SK-N-MC (cell line): ENCODE measurements at regions not wholly inside any gene's neighbourhood (a gene's known extent, or its start where the extent isn't known, plus 50 kb on each side); places are given as distances from the start of the nearest gene placed in this dataset.

Source experiments
- DNase-seq: peaks from one replicate; pipeline ENCODE4 v3.0.0-alpha.2; 2011; ENCODE audit warnings: low read depth, low spot score
- H3K27ac ChIP-seq: fragments of 200-600 bp; sonication (generic); 2 replicates; pipeline ENCODE4 v1.5.1; 2016; ENCODE audit warnings: mixed run types
- H3K36me3 ChIP-seq: fragments of 200-600 bp; sonication (generic); 2 replicates; pipeline ENCODE4 v1.6.1; 2017; ENCODE audit warnings: antibody characterized with exemption, low read length, mixed read lengths; ENCODE audit not compliant: insufficient read depth
- H3K4me3 ChIP-seq: fragments of 200-600 bp; sonication (generic); 2 replicates; pipeline ENCODE4 v1.5.1; 2016
- H3K9ac ChIP-seq: fragments of 200-600 bp; sonication (generic); 2 replicates; pipeline ENCODE4 v1.8.0; 2017; ENCODE audit warnings: mixed run types, mixed read lengths; ENCODE audit not compliant: insufficient read length
- H3K9me3 ChIP-seq: fragments of 200-600 bp; sonication (generic); 2 replicates; pipeline ENCODE4 v1.6.1; 2017; ENCODE audit warnings: low read depth, mild to moderate bottlenecking, antibody characterized with exemption, low read length, moderate library complexity, mixed read lengths
- EZH2 ChIP-seq: fragments of 200-600 bp; sonication (generic); IDR thresholded peaks from one replicate; pipeline ENCODE4 v1.6.1; 2017; ENCODE audit warnings: antibody characterized with exemption
- FOXP2 ChIP-seq: optimal IDR thresholded peaks from 2 replicates; pipeline ENCODE3; 2011; ENCODE audit warnings: mild to moderate bottlenecking, moderate library complexity; ENCODE audit not compliant: insufficient read depth; ENCODE audit errors: extremely low read length, control extremely low read depth
- POLR2AphosphoS5 ChIP-seq: IDR thresholded peaks from 2 replicates; pipeline ENCODE4 v1.6.1; 2012; ENCODE audit warnings: mild to moderate bottlenecking, low read depth, low read length, borderline replicate concordance

- H3K9ac ChIP-seq, result no peak overlapping the region
- DNase-seq, result no peak
- TF ChIP-seq EZH2 (no peak), FOXP2 (no peak), POLR2AphosphoS5 (no peak)
- no peak overlapping the region for H3K27ac ChIP-seq
- no peak overlapping the region for H3K4me3 ChIP-seq
- H3K9me3 ChIP-seq, result no peaks in the 10 kb centered on the region
- H3K36me3 ChIP-seq, result no peaks in the 10 kb centered on the region
These were observed 162.0 kb upstream of the LMNTD1 start for GRCh38 chr12:25715102-25715501.

- Histone ChIP-seq H3K4me3 (no peak overlapping the region), H3K36me3 (no peaks in the 10 kb centered on the region), H3K9ac (no peak overlapping the region), H3K9me3 (no peaks in the 10 kb centered on the region), H3K27ac (no peak overlapping the region)
- TF ChIP-seq POLR2AphosphoS5 (no peak), FOXP2 (no peak), EZH2 (no peak)
- no peak for DNase-seq
These were observed 163.8 kb upstream of the LMNTD1 start for GRCh38 chr12:25716842-25717241.

- TF ChIP-seq FOXP2, result no peak
- no peak for TF ChIP-seq EZH2
- TF ChIP-seq POLR2AphosphoS5, result no peak
- no peaks in the 10 kb centered on the region for H3K36me3 ChIP-seq
These were observed 164.5 kb upstream of the LMNTD1 start for GRCh38 chr12:25717552-25717951.

GRCh38 chr12:25718081-25718731, 165.1 kb upstream of the LMNTD1 start:
- TF ChIP-seq EZH2 (no peak), POLR2AphosphoS5 (no peak), FOXP2 (no peak)
- H3K9ac ChIP-seq, result no peak overlapping the region

More at GRCh38 chr12:25717552-25717951, 164.5 kb upstream of the LMNTD1 start:
- no peak overlapping the region for H3K4me3 ChIP-seq
- DNase-seq, result no peak
- H3K9me3 ChIP-seq, result no peaks in the 10 kb centered on the region
- no peak overlapping the region for H3K27ac ChIP-seq
- no peak overlapping the region for H3K9ac ChIP-seq

GRCh38 chr12:25719505-25719904, 166.4 kb upstream of the LMNTD1 start:
- TF ChIP-seq EZH2, result no peak
- no peak for TF ChIP-seq FOXP2
- no peak for TF ChIP-seq POLR2AphosphoS5
- Histone ChIP-seq H3K36me3 (no peaks in the 10 kb centered on the region), H3K27ac (no peak overlapping the region), H3K9ac (no peak overlapping the region), H3K9me3 (no peaks in the 10 kb centered on the region), H3K4me3 (no peak overlapping the region)
- DNase-seq, result no peak

More at GRCh38 chr12:25718081-25718731, 165.1 kb upstream of the LMNTD1 start:
- Histone ChIP-seq H3K36me3 (no peaks in the 10 kb centered on the region), H3K9me3 (no peaks in the 10 kb centered on the region), H3K27ac (no peak overlapping the region), H3K4me3 (no peak overlapping the region)
- DNase-seq, result no peak

- Histone ChIP-seq H3K27ac (no peak overlapping the region), H3K4me3 (no peak overlapping the region), H3K9me3 (no peaks in the 10 kb centered on the region), H3K9ac (no peak overlapping the region), H3K36me3 (no peaks in the 10 kb centered on the region)
- TF ChIP-seq FOXP2, result no peak
- no peak for DNase-seq
These were observed 170.3 kb upstream of the LMNTD1 start for GRCh38 chr12:25723336-25723735.

- no peaks in the 10 kb centered on the region for H3K36me3 ChIP-seq
- no peak overlapping the region for H3K27ac ChIP-seq
- H3K9ac ChIP-seq, result no peak overlapping the region
- TF ChIP-seq FOXP2 (no peak), POLR2AphosphoS5 (no peak), EZH2 (no peak)
- H3K4me3 ChIP-seq, result no peak overlapping the region
- DNase-seq, result no peak
- H3K9me3 ChIP-seq, result no peaks in the 10 kb centered on the region
These were observed 170.9 kb upstream of the LMNTD1 start for GRCh38 chr12:25723921-25724491.

- DNase-seq, result no peak
- no peaks in the 10 kb centered on the region for H3K9me3 ChIP-seq
- H3K9ac ChIP-seq, result no peak overlapping the region
- no peak overlapping the region for H3K4me3 ChIP-seq
- H3K36me3 ChIP-seq, result no peaks in the 10 kb centered on the region
- H3K27ac ChIP-seq, result no peak overlapping the region
- TF ChIP-seq FOXP2, result no peak
- TF ChIP-seq EZH2, result no peak
- no peak for TF ChIP-seq POLR2AphosphoS5
These were observed 172.4 kb upstream of the LMNTD1 start for GRCh38 chr12:25725470-25725869.

GRCh38 chr12:25725931-25726330, 172.8 kb upstream of the LMNTD1 start:
- no peak overlapping the region for H3K9ac ChIP-seq
- H3K4me3 ChIP-seq, result no peak overlapping the region
- DNase-seq, result no peak

More at GRCh38 chr12:25725931-25726330, 172.8 kb upstream of the LMNTD1 start:
- H3K27ac ChIP-seq, result 0 out of 2 replicates have a peak overlapping the region, but pooled peaks have one; percentile 30
- H3K9me3 ChIP-seq, result no peaks in the 10 kb centered on the region
- H3K36me3 ChIP-seq, result no peaks in the 10 kb centered on the region
- no peak for TF ChIP-seq FOXP2
- TF ChIP-seq POLR2AphosphoS5, result no peak
